ENCODE measurements at regions not wholly inside any gene's neighbourhood (a gene's known extent, or its start where the extent isn't known, plus 50 kb on each side); places are given as distances from the start of the nearest gene placed in this dataset.
"Not testable (repeated sequence)": the region's sequence is repeated elsewhere in the genome, so short reads cannot be mapped to it uniquely, and the experiment has no call there.

DNA sequence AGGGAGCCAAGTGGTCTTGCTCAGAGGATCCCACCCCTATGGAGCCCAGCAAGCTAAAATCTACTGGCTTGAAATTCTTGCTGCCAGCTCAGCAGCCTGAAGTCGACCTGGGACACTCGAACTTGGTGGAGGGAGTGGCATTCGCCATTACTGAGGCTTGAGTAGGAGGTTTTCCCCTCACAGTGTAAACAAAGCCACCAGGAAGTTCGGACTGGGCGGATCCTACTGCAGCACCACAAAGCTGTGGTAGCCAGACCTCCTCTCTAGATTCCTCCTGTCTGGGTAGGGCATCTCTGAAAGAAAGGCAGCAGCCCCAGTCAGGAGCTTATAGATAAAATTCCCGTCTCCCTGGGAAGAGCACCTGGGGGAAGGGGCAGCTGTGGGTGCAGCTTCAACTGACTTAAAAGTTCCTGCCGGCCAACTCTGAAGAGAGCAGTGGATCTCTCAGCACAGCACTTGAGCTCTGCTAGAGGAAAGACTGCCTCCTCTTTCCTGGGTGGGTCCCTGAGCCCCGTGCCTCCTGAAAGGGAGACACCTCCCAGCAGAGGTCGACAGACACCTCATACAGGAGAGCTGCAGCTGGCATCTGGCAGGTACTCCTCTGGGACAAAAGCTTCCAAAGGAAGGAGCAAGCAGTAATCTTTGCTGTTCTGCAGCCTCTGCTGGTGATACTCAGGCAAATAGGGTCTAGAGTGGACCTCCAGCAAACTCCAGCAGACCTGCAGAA is 576.3 kb upstream of the NECTIN3 start:
- DNase-seq = no peak

DNA sequence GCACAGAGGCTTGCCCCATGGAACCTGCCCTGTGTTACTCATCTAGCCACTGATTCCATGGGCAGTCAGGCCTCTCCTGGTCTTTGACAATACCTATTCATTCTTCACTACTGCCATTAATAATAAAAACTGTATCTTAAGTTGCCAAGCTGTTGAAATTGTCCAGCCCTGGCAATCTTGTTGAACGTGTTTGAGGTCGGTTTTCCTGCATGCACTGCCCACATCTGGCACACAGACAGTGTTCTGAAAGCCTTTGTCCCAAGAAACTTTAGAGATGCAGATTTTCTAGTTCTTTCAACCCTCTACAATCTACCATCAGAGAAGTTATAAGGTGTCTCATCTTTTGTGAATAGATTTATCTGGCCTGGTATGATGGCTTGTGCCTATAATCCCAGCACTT is 567.2 kb upstream of the NECTIN3 start:
- DNase-seq = no peak

DNA sequence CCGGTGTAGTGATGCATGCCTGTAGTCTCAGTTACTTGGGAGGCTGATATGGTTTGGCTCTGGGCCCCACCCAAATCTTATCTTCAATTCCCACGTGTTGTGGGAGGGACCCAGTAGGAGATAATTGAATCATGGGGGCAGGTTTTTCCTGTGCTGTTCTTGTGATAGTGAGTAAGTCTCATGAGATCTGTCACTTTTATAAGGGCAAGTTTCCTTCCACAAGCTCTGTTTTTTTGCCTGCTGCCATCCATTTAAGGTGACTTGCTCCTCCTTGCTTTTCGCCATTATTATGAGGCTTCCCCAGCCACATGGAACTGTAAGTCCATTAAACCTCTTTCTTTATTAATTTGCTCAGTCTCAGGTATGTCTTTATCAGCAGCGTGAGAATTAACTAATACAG is 566.7 kb upstream of the NECTIN3 start:
- no peak for DNase-seq

DNA sequence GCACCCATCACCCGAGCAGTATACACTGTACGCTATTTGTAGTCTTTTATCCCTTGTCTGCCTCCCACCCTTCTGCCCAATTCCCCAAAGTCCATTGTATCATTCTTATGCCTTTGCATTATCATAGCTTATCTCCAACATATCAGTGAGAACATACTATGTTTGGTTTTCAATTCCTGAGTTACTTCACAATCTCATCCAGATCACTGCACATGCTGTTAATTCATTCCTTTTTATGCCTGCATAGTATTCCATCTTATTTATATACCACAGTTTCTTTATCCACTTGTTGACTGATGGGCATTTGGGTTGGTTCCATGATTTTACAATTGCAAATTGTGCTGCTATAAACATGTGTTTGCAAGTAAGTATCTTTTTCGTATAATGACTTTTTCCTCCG is 564.7 kb upstream of the NECTIN3 start:
- DNase-seq = no peak

DNA sequence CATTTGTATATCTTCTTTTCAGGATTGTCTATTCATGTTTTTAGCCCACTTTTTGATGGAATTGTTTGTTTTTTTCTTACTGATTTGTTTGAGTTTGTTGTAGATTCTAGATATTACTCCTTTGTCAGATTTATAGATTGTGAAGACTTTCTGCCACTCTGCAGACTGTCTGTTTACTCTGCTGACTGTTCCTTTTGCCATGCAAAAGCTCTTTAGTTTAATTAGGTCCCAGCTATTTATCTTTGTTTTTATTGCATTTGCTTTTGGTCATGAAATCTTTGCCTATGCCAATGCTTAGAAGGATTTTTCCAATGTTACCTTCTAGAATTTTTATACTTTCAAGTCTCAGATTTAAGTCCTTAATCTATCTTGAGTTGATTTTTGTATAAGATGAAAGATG is 564.0 kb upstream of the NECTIN3 start:
- DNase-seq = not testable (repeated sequence)

DNA sequence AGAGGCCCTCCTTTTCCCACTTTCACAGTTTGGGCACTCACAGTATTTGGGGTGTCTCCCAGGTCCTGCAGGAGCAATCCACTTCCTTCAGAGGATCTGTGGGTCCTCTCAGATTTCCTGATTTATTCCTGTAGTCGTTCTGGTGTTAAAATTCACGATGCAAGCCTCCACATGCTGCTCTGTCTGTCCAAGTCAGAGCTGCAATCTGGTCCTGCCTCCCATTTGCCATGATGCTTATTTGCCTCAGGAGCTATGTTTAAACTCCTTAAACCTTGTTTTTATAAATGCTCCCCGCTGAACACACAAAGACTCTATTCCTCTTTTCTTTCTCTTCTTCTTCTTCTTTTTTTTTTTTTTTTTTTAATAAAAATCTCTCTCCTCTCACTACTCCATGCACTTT is 558.7 kb upstream of the NECTIN3 start:
- no peak for DNase-seq

DNA sequence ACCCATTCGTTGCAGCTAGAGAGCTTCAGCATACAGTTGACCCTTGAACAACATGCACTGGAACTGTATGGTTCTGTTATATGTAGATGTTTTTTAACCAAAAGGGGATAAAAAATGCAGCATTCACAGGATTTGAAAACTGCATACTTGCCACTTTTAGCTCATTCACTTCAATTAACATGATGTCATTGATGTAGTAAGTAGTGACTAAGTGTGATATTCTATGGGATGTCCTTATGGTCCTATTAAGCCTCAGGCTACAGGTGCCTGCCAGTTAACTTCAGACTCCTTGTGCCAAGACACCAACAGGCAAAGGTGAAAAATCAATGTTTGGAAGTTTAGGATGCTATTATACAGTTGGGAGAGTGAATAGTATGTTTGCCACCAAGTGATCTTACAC is 553.6 kb upstream of the NECTIN3 start:
- no peak for DNase-seq

DNA sequence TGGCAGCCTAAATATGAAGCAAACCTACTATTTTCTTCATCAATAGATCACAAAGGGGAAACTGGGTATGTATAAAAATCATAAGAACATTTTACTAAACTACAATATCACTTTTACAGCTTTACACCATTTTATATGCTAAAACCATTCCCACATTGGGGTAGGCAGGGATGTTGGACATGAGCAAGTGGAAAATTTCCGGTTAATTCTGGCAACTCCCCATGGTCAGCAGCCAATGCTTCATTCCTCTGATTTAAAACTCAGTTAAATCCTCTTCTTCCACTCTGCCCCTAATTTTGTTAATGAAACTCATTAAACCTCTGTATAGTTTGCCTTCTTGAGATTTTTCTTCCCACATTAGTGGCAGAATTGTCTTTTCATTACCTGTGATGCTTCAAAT is 552.5 kb upstream of the NECTIN3 start:
- no peak for DNase-seq

DNA sequence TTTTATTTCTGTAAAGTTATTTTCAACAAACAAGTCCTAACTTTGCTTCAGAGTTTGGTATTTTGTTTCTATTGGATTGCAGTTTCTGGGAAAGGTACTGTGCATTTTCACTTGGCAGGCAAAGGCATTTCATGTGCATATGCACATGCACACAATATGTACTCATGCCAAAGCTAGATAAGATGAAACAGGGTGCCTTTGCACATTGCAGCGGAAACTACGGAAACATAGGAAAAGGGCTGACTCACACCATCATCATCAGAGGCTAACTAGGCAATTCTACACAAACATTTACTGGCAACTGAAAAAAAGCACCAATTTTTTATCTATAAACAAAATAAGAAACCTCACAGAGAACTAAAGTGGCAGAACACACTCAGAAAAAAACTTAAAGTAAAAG is 550.6 kb upstream of the NECTIN3 start:
- DNase-seq = no peak

DNA sequence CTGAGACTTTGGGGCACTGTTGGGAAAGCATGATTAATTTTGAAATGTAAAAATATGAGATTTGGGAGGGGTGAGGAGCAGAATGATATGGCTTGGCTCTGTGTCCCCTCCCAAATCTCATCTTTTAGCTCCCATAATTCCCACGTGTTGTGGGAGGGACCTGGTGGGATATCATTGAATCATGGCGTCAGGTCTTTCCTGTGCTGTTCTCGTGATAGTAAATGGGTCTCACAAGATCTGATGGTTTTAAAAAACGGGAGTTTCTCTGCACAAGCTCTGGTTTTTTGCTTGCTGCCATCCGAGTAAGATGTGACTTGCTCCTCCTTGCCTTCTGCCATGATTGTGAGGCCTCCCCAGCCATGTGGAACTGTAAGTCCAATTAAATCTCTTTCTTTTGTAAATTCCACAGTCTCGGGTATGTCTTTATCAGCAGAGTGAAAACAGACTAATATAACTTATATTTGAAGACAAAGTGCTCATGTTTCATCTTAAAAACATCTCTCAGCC is 546.0 kb upstream of the NECTIN3 start:
- DNase-seq = not testable (repeated sequence)

DNA sequence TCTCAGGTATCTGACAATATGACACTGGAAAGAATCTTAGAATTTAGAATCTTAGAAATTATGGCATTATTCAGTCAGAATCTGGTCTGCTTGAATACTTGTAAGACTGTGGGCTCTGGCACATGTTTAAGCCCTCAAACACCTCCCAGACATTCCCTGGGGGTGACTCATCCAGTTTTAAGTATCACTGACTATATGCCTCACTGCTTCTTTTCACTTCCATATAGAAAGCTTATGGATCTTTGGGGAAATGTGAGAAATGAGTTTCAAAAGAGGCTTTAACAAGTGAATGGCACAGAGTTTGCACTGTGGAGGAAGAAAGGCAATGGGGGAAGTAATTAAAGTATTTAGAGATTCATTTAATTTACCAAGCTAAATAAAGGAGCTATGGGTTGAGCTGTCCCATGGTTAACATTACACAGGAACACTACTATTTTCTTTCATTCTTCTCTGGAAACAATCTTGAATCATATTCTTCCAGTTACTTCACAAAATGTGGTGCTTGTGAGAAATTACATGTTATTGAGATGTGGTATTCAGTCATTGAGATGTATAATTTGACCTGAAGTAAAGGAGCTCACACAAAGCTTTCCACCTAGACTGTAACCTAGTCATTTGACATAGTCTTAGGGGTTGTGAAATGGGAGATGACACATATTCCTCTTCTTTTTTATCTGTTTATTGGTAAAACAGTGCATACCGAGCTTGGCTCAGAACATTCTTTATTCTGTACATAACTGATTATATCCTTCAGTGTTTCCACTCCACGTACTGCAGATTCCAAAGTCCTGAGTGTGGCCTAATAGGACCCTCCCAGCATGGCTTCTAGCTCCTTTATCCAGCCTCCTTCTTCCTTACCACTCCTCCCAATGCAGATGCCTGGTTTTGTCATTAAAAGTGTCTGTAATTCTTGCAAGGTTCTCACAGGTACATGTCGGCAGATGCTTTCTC is 544.6 kb upstream of the NECTIN3 start:
- no peak for DNase-seq

DNA sequence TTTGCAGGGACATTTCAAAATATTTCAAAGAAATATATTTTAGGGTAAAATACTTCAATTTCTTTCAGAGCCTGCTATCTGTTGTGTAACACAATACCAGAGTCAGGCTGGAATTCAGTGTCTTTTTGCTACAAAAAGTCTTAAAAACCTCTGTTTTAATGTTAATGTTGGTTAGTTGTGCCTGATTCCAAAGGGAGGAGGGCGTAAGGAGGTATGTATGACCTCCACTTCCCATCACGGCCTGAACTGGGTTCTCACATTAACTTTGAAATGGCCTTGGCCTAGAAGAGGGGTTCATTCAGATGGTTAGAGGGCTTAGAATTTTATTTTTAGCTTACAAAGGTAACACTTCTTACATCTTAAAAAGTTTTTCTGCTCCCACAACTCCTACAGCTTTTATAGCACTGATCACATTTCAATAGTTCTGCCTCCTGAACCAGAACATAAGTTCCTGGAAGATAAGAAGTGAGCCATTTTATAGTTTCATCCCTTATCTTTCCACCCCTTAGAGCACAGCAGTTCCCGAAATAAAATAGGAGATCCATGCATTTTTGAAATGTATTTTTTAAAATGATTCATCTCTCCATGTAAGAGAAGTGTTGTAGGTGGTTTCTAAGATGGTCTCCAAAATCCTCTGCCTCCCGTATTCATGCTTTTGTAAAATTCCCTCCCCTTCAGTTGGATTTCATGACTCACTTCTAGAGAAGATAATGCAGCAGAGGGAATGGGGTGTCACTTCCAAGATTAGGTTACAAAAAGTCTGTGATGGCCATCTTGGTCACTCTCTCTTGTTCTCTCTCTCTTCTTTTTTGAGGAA is 543.1 kb upstream of the NECTIN3 start:
- no peak for DNase-seq

DNA sequence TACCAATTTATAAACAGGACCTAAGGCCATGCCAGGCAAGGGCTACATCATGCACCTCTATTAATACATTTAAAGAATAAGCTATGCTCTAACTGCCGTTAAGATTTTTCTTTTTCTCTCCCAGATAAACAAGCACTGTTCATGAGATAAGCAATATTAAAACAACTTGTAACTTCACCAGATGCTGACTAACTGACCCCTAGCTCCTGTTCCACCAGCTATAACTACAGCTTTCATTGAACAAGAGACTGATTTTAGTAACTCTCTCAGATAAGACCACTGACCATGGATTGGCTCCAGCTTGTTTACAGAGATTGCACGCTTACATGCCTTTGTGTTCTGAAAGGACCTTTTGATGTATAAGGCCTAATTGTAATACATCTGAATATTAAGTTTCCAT is 540.7 kb upstream of the NECTIN3 start:
- DNase-seq = no peak

DNA sequence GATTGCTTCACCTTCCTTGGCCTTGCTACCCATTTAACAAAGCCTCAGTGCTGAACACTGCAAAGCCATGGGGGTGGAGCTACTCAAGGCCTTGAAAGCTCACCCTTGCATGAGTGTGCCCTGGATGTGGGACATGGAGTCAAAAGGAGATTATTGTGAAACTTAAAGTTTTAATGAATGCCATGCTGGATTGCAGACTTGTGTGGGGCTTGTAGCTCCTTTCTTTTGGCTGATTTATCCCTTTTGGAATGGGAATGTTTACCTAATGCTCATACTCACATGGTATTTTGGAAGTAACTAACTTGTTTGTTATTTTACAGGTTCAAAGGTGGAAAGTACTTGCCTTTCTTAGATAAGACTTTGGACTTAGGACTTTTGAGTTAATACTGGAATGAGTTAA is 538.5 kb upstream of the NECTIN3 start:
- no peak for DNase-seq

DNA sequence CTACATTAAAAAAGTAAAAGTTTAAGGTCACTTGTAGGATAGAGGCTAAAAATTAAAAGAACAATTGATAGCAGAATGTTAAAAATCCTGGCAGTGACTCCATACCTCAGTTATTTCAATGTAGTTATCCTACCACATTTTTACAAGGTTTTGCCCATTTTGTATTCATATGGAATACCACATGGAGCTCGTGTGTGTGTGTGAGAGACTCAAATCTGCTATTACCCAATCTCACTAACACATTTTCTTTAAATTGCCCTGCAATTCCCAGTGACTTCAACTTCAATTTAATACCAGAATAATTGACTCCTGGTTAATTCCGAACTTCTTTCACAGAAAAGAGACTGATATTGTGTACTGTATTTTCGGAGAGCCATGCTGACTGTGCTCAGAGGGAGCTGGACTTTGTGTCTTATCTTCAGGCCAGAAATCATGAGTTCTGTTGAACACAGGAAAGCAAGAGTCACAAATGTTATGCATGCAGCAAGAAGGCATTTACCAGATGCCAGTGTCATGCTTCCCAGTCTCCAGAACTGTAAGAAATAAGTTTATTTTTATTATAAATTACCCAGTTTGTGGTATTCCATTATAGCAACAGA is 529.0 kb upstream of the NECTIN3 start:
- DNase-seq = no peak

DNA sequence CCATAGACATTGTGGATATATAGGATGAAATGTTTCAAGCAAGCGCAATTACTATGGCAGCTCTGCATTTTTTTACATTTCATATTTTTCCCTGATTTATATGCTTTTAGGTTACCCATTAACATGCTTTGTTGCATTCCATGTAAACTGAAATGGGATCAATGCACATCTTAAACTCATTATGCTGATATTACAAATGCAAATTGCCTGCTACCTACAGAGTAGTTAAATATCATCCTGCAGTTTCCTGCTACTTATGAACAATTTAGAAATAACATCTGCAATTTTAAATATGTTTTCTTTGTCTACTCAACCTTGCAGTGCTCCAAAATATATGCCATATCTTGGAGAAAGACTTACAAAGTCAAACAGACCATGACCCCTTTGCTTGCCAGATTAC is 526.9 kb upstream of the NECTIN3 start:
- no peak for DNase-seq

DNA sequence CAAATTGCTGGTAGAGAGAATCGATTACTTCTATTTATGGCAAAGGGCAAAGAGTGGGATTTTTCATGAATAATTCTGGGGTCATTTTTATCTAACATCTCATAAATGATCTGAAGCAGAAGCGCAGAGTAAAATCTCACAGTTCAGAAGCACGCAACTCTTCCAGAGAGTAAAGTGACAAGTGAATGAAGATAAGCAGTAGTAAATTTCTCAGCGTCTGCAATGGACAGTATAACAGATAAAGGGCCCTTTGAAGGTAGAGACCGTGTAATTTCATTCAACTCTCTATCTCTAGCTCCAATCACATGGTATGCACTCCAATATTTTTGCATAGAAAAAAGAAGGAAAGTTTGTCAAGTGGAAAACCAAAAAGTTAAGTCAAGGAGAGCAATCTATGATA is 521.1 kb upstream of the NECTIN3 start:
- no peak for DNase-seq

DNA sequence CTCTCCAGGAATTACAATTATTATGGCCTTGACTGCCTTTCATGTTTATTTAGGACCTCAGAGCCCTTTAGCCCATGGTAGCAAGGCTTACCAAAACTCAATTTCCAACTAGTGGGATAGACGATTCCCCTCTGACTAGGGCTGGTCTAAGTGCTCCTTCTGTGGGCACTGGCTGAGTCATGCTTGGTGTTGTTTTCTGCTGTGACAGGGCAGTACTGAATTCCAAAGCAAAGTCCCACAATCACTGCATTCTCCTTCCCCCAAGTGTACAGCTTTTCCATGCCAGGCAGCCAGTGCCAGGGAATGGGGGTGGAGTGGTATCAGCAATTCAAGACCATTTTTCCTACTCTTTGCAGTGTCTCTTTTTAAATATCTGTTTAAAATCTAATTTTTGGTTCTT is 509.0 kb upstream of the NECTIN3 start:
- no peak for DNase-seq

DNA sequence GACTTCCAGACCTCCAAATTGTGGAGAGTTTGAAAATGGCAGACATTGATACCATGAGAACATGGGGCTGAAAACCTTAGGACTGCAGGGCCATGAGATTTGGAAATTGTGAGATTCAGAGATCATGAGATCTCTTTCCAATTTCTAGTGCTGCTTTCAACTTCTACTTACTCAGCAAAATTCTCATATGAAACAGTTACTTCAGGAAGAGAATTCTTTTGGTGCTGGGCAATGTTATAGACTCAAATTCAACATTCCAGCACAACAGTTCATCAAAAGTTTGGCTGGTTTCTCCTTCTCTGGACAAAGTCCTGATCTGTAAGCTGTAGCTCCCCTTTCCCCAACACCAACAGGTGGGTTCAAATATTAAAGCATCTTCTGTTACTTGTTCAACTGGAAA is 506.9 kb upstream of the NECTIN3 start:
- no peak for DNase-seq

DNA sequence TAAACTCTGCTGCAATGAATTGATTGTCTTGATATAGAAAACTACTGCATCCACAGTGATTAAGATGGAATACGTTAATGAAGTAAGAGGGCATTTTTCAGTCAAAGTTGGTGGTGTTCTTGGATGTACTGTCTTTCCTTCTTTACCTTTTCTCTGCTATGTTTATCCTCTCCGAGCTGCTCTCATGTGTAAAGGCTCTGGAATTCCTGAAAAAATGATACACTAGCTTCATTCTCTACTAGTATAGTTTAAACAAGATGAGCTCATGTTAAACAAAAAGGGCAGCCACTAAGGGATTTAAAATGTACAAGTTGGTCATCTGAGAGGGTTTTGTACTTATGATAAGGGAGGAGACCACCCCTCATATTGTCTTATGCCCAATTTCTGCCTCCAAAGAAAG is 504.6 kb upstream of the NECTIN3 start:
- DNase-seq = no peak

DNA sequence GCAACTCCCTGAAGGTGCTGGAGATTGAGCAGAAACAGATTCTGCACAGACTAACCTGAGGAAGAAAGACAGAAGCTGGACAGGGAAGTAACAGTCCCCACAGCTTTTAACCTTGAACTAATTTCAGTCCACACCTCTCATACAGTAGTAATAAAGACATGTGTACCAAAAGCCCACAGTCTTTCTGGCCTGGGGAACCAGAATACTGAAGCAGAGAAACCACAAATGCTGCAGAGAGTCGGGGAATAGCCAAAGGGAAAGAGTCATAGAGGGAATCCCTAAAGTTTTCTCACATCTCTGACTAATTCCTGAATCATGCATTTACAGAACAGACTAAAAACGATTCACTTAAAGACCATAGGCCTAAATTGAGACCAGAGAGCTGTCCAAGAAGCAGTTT is 503.4 kb upstream of the NECTIN3 start:
- DNase-seq = no peak

DNA sequence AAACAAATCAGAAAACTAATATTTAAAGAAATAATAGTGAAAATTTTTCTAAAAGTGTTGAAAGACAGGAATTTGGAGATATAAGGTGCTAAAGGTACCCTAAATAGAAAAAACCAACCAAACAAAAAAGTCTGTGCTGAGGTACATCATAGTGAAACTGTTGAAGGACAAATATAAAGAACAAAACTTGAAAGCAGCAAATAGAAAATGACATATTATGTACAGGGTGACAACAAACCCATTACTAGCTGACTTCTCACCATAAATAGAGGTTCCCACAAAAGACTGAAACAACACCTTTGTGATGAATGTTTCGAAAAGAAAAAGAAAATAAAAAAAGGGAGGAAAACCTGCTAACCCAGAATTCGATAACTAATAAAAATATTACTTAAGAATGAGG is 502.5 kb upstream of the NECTIN3 start:
- DNase-seq = no peak

DNA sequence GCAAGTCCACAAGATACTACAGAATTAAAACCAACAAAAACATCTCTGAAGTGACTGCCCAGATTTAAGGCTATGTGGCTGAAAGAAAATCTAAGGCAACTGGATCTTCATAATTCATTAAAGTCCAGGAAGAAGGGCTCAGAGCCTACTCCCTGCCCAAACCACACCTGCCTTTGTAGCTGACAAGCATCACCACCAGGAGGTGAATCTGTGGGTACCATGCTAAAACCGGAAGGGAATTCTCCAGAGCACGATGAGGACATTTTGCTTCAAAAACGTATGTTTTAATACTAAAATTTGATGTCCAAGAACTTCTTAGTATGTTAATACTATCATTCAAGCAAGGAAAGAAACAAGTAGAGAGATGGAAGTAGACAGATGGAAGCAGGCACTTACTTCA is 495.9 kb upstream of the NECTIN3 start:
- DNase-seq = no peak
